ENCODE measurements at regions not wholly inside any gene's neighbourhood (a gene's known extent, or its start where the extent isn't known, plus 50 kb on each side); places are given as distances from the start of the nearest gene placed in this dataset.
"Not testable (repeated sequence)": the region's sequence is repeated elsewhere in the genome, so short reads cannot be mapped to it uniquely, and the experiment has no call there.

- Histone ChIP-seq H3K4me1 (no peaks in the 10 kb centered on the region), H3K9me3 (no peaks in the 10 kb centered on the region), H3K27me3 (no peaks in the 10 kb centered on the region), H3K4me3 (no peak overlapping the region), H3K27ac (no peak overlapping the region), H3K36me3 (no peaks in the 10 kb centered on the region)
- no peak for ATAC-seq
- WGBS, 2 donors (ENCODE audit: low coverage in 1 of 2), result 0% methylated on average over 2 of the region's 7 CpGs; no CpG with 5 or more reads in 1 of the 2 donors
- no peak for TF ChIP-seq POLR2A (IDR thresholded peaks at IDR 0.05)
- no peak for TF ChIP-seq EP300 (IDR thresholded peaks at IDR 0.05)
- TF ChIP-seq POLR2AphosphoS5 (IDR thresholded peaks at IDR 0.05), result no peak
- TF ChIP-seq, protein P1, sequence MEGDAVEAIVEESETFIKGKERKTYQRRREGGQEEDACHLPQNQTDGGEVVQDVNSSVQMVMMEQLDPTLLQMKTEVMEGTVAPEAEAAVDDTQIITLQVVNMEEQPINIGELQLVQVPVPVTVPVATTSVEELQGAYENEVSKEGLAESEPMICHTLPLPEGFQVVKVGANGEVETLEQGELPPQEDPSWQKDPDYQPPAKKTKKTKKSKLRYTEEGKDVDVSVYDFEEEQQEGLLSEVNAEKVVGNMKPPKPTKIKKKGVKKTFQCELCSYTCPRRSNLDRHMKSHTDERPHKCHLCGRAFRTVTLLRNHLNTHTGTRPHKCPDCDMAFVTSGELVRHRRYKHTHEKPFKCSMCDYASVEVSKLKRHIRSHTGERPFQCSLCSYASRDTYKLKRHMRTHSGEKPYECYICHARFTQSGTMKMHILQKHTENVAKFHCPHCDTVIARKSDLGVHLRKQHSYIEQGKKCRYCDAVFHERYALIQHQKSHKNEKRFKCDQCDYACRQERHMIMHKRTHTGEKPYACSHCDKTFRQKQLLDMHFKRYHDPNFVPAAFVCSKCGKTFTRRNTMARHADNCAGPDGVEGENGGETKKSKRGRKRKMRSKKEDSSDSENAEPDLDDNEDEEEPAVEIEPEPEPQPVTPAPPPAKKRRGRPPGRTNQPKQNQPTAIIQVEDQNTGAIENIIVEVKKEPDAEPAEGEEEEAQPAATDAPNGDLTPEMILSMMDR (IDR thresholded peaks at IDR 0.05), result peak in 2 of 4 experiments; percentile 51 to 52
Measured at GRCh38 chrY:7344661-7345060, 433.1 kb upstream of the AMELY start.

GRCh38 chrY:7343261-7343660 lies 431.7 kb upstream of the AMELY start:
- Histone ChIP-seq H3K36me3 (no peaks in the 10 kb centered on the region), H3K9me3 (no peaks in the 10 kb centered on the region), H3K4me3 (no peak overlapping the region), H3K27me3 (no peaks in the 10 kb centered on the region), H3K27ac (no peak overlapping the region), H3K4me1 (no peaks in the 10 kb centered on the region)
- WGBS, 2 donors (ENCODE audit: low coverage in 1 of 2), result 37% methylated on average over 4 of the region's 4 CpGs; no CpG with 5 or more reads in 1 of the 2 donors
- TF ChIP-seq POLR2AphosphoS5 (IDR thresholded peaks at IDR 0.05) (no peak), POLR2A (IDR thresholded peaks at IDR 0.05) (no peak), EP300 (IDR thresholded peaks at IDR 0.05) (no peak)
- TF ChIP-seq, protein P1 (IDR thresholded peaks at IDR 0.05), result no peak
- no peak for ATAC-seq

GRCh38 chrY:7342732-7343131 lies 431.2 kb upstream of the AMELY start:
- H3K27ac ChIP-seq, H3K36me3 ChIP-seq, H3K4me1 ChIP-seq, ATAC-seq, H3K4me3 ChIP-seq, H3K9me3 ChIP-seq, H3K27me3 ChIP-seq: not testable (repeated sequence)
- no CpG with 5 or more reads among the region's 16 CpGs for WGBS, 2 donors (ENCODE audit: low coverage in 1 of 2)

DNA sequence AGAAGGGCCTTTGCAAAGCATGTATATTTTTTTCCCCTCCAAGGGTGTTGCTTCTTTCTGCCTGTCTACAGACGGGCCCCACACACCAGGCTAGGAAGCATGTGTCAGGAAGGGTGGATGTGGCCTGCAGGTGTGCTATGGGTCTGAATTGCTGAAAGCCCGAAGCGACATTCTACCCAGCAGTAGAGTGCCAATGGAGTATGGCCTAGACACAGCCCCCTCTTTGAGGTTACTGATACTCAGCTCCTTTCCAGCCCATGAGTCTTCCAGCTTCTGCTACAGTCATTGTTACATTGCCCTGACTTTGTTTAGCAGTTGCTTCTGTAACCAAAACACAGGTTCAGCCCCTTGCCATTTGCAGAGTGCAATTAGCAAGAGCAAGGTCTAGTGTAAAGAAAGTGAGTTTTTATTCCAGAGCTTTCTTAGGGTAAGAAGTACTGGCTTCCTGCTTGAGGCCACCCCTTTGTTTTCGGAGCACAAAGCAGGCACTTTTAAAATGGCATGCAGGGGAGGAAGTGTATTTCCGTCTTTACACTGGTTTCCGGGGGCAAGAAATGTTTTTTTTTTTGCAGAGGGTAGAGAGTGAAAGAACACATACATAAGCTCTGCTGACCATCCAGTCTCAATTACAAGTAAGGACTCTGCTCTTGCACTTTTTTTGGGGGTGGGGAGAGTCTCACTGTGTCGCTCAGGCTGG lies 428.0 kb upstream of the AMELY start:
- Histone ChIP-seq H3K4me1 (no peaks in the 10 kb centered on the region), H3K27ac (no peak overlapping the region), H3K9me3 (no peaks in the 10 kb centered on the region), H3K4me3 (no peak overlapping the region), H3K36me3 (no peaks in the 10 kb centered on the region), H3K27me3 (no peaks in the 10 kb centered on the region)
- TF ChIP-seq POLR2AphosphoS5 (IDR thresholded peaks at IDR 0.05) (no peak), POLR2A (IDR thresholded peaks at IDR 0.05) (no peak), EP300 (IDR thresholded peaks at IDR 0.05) (no peak)
- TF ChIP-seq, protein P1 (IDR thresholded peaks at IDR 0.05), result no peak
- WGBS, 2 donors (ENCODE audit: low coverage in 1 of 2), result 60% methylated on average over 7 of the region's 7 CpGs; no CpG with 5 or more reads in 1 of the 2 donors
- ATAC-seq, result no peak

DNA sequence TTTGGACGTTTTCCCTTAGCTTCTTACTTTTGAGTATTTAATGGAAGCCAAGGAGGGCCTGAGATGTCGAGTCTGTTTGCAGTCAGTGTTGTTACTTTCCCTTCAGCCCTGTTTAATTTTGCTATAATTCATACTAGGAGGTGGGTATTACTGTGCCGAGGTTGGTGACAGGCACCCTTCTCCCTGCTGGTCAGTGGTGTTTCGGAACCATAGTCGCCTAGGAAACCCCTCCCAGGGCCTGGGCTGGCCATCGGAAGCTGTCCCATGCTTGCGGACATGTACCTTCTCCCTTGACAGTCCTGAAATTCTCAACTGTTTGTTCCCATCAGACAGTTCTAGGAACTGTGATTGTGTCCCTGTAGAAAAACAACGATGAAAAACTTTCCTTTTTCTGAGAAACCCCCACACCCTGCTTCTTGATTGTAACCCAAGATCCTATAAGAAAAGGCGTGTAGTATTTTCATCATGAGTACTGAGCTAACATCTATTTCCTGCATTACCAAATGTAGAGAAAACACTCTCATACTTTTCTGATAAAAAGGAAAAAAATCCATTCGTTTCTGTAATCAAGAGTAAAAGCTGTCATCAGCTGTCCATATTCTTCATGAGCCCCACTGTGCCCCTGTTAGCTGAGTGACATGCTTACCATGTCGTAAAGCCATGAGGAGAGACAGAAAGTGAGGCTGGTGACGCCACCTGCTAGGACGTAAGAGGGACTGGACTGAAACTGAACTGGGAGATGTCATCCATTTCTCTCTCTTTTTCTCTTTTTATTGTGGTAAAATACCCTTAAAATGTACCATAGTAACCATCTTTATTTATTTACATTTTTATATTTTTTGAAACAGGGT lies 424.7 kb upstream of the AMELY start:
- TF ChIP-seq POLR2AphosphoS5 (IDR thresholded peaks at IDR 0.05) (no peak), POLR2A (IDR thresholded peaks at IDR 0.05) (no peak), EP300 (IDR thresholded peaks at IDR 0.05) (no peak)
- TF ChIP-seq, protein P1 (IDR thresholded peaks at IDR 0.05), result no peak
- 85% methylated on average over 10 of the region's 13 CpGs; no CpG with 5 or more reads in 1 of the 2 donors for WGBS, 2 donors (ENCODE audit: low coverage in 1 of 2)
- no peaks in the 10 kb centered on the region for H3K9me3 ChIP-seq
- no peak overlapping the region for H3K27ac ChIP-seq
- no peak overlapping the region for H3K4me3 ChIP-seq
- H3K27me3 ChIP-seq, result no peaks in the 10 kb centered on the region
- no peaks in the 10 kb centered on the region for H3K4me1 ChIP-seq
- H3K36me3 ChIP-seq, result peaks cover 0 to 6% of the 10 kb centered on the region in 2 donors
- no peak for ATAC-seq
